LNCaP clone FGC (cell line): ENCODE measurements at regions not wholly inside any gene's neighbourhood (a gene's known extent, or its start where the extent isn't known, plus 50 kb on each side); places are given as distances from the start of the nearest gene placed in this dataset.

Experiments
- DNase-seq: peaks from one replicate; pipeline ENCODE4 v3.0.0-alpha.2; 2011; ENCODE audit warnings: low read depth
- H3K4me3 ChIP-seq: 2 replicates; pipeline ENCODE4 v1.5.1; 2011; ENCODE audit warnings: mild to moderate bottlenecking, low read depth, low read length, control low read depth
- CTCF ChIP-seq: IDR thresholded peaks from 2 replicates; pipeline ENCODE4 v1.5.1; 2012; ENCODE audit warnings: mild to moderate bottlenecking; ENCODE audit not compliant: control insufficient read depth, insufficient read depth; ENCODE audit errors: extremely low read depth

GRCh38 chr2:419687-420317, 131.9 kb upstream of the ALKAL2 start:
- no peak for TF ChIP-seq CTCF
- DNase-seq = no peak
- no peak overlapping the region for H3K4me3 ChIP-seq

- no peak for TF ChIP-seq CTCF
- H3K4me3 ChIP-seq = no peak overlapping the region
- DNase-seq = no peak
These were observed 129.8 kb upstream of the ALKAL2 start for GRCh38 chr2:417662-418061.

- no peak for DNase-seq
- H3K4me3 ChIP-seq = no peak overlapping the region
- TF ChIP-seq CTCF = no peak
These were observed 129.1 kb upstream of the ALKAL2 start for GRCh38 chr2:417006-417405.

DNA sequence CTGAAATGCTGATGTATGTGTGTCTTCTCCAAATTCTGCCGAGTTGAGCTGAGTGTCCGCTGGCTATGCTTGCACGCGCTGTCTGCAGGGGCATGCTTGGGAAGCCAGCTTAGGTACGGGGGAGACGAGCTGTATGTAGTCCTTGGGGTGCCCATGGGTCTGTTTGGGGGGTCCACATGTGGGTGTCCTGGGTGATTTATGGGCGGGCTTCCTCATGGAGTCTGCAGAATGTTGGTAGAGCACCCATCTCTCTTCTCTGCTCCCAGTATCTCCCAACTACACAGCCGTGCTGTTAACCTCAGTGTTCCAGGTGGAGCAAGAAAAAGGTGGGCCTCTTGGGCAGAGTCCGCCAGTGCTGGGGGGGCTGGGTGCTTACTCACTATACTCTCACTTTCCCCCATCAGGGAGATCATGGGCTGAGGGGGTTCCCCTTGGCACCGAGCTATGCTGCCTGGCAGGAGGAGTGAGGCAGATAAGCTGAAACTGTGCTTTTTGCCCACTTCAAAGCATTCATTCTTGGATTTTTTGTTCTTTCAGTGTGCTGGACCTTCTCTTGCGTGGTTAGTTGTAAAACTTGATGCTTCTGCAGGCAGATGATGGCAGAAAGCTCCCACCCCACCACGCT, 128.2 kb upstream of the ALKAL2 start:
- TF ChIP-seq CTCF = no peak
- H3K4me3 ChIP-seq = no peak overlapping the region
- DNase-seq = no peak

DNA sequence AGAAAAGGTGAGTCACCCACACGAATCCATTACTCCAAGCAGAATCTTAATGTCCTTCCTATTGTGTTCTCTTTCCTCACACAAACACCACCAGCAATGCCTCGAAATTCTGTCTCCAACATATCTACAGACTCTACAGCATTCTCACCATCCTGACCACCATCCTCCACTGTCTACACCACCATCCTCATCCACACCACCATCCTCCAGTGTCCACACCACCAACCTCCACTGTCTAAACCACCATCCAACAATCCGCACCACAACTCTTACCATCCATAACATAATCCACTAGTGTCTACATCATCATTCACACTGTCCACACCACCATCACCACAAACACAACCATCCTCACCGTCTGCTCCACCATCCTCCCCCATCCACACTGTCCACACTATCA, 121.6 kb upstream of the ALKAL2 start:
- TF ChIP-seq CTCF = no peak
- DNase-seq = no peak

DNA sequence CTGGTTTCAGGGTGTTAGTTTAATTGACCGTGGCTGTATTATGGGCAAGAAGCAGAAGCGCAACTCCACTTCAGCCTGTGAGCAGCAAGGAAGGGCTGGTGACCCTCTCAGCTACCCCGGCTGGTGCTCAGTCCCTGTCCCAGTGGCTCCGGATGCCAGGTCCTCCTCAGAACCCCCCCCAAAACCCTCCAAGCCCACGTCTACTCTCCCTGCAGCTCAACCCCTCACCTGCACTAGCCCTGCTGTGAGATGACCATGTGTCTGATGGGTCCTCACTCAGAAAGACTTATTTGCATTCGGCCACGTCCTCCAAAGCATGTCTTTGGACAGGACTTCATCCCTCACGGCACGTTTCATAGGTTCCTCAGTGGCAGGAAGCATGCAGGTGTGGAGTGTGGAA, 119.7 kb upstream of the ALKAL2 start:
- no peak overlapping the region for H3K4me3 ChIP-seq
- TF ChIP-seq CTCF = no peak
- no peak for DNase-seq

More for the DNA sequence above, 121.6 kb upstream of the ALKAL2 start:
- no peak overlapping the region for H3K4me3 ChIP-seq

DNA sequence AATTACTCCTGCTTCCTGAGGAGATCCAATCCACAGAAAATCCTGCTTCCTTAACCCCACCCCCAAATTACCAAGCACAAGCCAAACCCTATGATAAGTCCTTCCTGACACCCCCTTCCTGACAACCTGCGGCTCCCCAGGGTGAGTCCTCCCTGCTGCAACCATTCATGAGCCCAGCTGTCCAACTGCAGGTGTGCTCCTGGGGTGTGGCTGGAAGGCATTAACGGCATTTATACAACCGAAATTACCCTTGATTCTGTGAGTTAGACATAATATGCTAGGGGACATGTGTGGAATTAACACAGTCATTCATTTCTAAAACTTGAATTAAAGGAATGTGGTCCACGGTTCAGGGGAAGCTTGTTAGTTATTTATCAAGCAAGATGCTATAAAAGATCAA, 119.0 kb upstream of the ALKAL2 start:
- no peak for TF ChIP-seq CTCF
- H3K4me3 ChIP-seq = no peak overlapping the region
- DNase-seq = no peak
